H1 (cell line): ENCODE measurements at regions not wholly inside any gene's neighbourhood (a gene's known extent, or its start where the extent isn't known, plus 50 kb on each side); places are given as distances from the start of the nearest gene placed in this dataset.

Experiments
- CTCF ChIP-seq, 3 experiments: IDR thresholded peaks; 1 replicate in 2 of 3; 2 replicates in 1 of 3; pipeline versions ENCODE4 v1.5.1 to v1.6.1; 2011; ENCODE audit warnings: low read length in 3 of 3, mild to moderate bottlenecking in 3 of 3, inconsistent platforms in 2 of 3, low read depth in 1 of 3, moderate library complexity in 1 of 3; ENCODE audit not compliant: insufficient read depth in 1 of 3; ENCODE audit errors: control extremely low read depth in 1 of 3
- FOSL1 ChIP-seq: IDR thresholded peaks from 2 replicates; pipeline ENCODE4 v1.6.1; 2011; ENCODE audit warnings: mild to moderate bottlenecking, low read depth, low read length, moderate library complexity; ENCODE audit not compliant: insufficient read depth
- GABPA ChIP-seq: IDR thresholded peaks from 2 replicates; pipeline ENCODE4 v1.6.1; 2011; ENCODE audit warnings: mild to moderate bottlenecking, low read length, moderate library complexity, borderline replicate concordance; ENCODE audit not compliant: insufficient read depth
- KDM5A ChIP-seq: fragments of 200-600 bp; IDR thresholded peaks from 2 replicates; pipeline ENCODE4 v1.7.1; 2012; ENCODE audit warnings: mild to moderate bottlenecking, low read length, inconsistent platforms, mixed read lengths
- SIX5 ChIP-seq: IDR thresholded peaks from 2 replicates; pipeline ENCODE4 v1.6.1; 2011; ENCODE audit warnings: mild to moderate bottlenecking, low read depth, low read length

- TF ChIP-seq FOSL1 (no peak), CTCF (IDR thresholded peaks at IDR 0.05; ENCODE audit: control extremely low read depth in 1 of 3, insufficient read depth in 1 of 3, low read depth in 1 of 3, low read length in 3 of 3) (no peak), SIX5 (no peak), GABPA (no peak), KDM5A (no peak)
These were observed 97.7 kb downstream of the ANKRD10 start (continued) for GRCh38 chr13:110817143-110817542.
